ENCODE measurements at regions not wholly inside any gene's neighbourhood (a gene's known extent, or its start where the extent isn't known, plus 50 kb on each side); places are given as distances from the start of the nearest gene placed in this dataset.

DNA sequence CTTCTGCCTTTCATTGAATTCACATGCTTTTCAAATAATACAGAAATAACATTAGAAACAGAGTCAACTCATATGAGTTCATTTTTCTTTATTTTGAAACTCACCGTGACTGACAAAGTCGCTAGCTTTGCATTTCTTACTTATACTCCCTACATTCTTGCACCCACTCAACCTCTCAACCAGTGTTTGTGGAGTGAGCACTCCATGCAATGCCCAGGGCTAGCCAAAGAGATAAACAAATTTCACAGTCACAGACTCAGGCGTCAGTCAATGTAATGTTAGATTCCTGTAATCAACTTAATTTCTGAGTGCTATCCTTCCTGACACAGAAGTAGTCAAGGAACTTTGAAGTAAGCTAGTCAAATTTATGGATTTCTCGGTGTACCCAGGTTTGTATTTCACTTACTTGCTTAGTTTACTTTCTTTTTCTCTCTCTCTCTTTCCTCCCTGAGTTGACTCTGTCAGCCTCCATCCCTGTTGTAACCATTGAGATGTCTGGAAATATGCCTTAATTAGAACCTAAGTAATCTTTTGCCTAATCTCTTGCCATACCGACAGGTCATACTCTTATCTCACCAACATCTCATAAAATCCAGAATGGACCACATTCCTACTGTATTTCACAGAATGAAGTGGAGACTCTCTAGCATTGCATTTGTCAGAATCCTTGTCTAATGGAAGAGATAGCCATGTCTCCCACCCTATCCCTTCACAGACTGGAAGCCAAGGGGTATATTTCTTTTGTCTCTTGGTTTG, 413.0 kb downstream of the AEBP2 start:
- CTCF ChIA-PET, result no interaction called here
- H3K9me3 Mint-ChIP-seq (ENCODE audit: unreplicated experiment), result peaks cover 14% of the 10 kb centered on the region

DNA sequence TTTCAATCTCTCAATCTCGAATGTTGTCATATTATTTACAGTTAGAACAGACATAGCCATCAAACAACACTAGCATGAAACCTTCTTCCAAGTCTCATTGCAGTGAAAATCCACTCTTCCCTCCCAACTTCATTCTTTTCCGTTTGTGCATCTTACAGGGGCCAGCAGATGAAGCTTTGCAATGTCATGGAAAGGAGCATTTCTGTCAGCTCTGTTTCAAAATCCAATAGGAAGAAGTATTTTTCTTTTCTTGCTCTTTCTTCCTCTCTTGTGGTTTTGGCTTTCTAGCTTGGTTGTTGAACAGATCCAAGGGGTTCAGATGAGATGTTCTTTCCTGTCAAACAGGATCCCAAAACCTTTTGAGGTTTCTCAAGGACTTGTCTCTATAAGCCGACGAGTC, 416.6 kb downstream of the AEBP2 start:
- H3K9me3 Mint-ChIP-seq (ENCODE audit: unreplicated experiment), result no peaks in the 10 kb centered on the region
- no peaks in the 10 kb centered on the region for H3K4me1 Mint-ChIP-seq (ENCODE audit: low read depth, unreplicated experiment)
- no TSS peak for BruUV-seq (replicated peaks)
- no peaks in the 10 kb centered on the region for H3K9me3 ChIP-seq
- H3K27me3 Mint-ChIP-seq (ENCODE audit: insufficient read depth, unreplicated experiment), result peaks cover 2% of the 10 kb centered on the region
- no peak for DNase-seq
- intact Hi-C loops (cut with micrococcal nuclease; ENCODE audit: unreplicated experiment), result no loop called here
- H3K4me3 ChIP-seq (ENCODE audit: low read depth, low read length), result no peak overlapping the region
- ChIA-PET CTCF (no interaction called here), POLR2A (no interaction called here)
- H3K27ac Mint-ChIP-seq (ENCODE audit: unreplicated experiment), result no peak overlapping the region
- no peaks in the 10 kb centered on the region for H3K36me3 Mint-ChIP-seq (ENCODE audit: insufficient read depth, unreplicated experiment)
- no peaks in the 10 kb centered on the region for H3K36me3 ChIP-seq (ENCODE audit: control insufficient read depth, insufficient read depth, low read length)
- no peak overlapping the region for H3K4me3 Mint-ChIP-seq (ENCODE audit: unreplicated experiment)
- H3K4me1 ChIP-seq, result no peaks in the 10 kb centered on the region
- no peaks in the 10 kb centered on the region for H3K27me3 ChIP-seq (replicated peaks; ENCODE audit: control insufficient read depth, insufficient read depth, low read length)
- TF ChIP-seq, protein P1, sequence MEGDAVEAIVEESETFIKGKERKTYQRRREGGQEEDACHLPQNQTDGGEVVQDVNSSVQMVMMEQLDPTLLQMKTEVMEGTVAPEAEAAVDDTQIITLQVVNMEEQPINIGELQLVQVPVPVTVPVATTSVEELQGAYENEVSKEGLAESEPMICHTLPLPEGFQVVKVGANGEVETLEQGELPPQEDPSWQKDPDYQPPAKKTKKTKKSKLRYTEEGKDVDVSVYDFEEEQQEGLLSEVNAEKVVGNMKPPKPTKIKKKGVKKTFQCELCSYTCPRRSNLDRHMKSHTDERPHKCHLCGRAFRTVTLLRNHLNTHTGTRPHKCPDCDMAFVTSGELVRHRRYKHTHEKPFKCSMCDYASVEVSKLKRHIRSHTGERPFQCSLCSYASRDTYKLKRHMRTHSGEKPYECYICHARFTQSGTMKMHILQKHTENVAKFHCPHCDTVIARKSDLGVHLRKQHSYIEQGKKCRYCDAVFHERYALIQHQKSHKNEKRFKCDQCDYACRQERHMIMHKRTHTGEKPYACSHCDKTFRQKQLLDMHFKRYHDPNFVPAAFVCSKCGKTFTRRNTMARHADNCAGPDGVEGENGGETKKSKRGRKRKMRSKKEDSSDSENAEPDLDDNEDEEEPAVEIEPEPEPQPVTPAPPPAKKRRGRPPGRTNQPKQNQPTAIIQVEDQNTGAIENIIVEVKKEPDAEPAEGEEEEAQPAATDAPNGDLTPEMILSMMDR (IDR thresholded peaks at IDR 0.05; ENCODE audit: insufficient read depth in 1 of 2, low read depth in 1 of 2, low read length in 1 of 2, severe bottlenecking in 1 of 2, unreplicated experiment in 1 of 2), result no peak

More for the DNA sequence above, 413.0 kb downstream of the AEBP2 start:
- Mint-ChIP-seq H3K4me3 (ENCODE audit: unreplicated experiment) (no peak overlapping the region), H3K27ac (ENCODE audit: unreplicated experiment) (no peak overlapping the region), H3K4me1 (ENCODE audit: low read depth, unreplicated experiment) (no peaks in the 10 kb centered on the region), H3K36me3 (ENCODE audit: insufficient read depth, unreplicated experiment) (no peaks in the 10 kb centered on the region), H3K27me3 (ENCODE audit: insufficient read depth, unreplicated experiment) (peaks cover 2% of the 10 kb centered on the region)
- H3K36me3 ChIP-seq (ENCODE audit: control insufficient read depth, insufficient read depth, low read length), result no peaks in the 10 kb centered on the region
- H3K4me3 ChIP-seq (ENCODE audit: low read depth, low read length), result no peak overlapping the region
- POLR2A ChIA-PET, result no interaction called here
- DNase-seq, result no peak
- H3K27me3 ChIP-seq (replicated peaks; ENCODE audit: control insufficient read depth, insufficient read depth, low read length), result no peaks in the 10 kb centered on the region
- TF ChIP-seq, protein P1 (IDR thresholded peaks at IDR 0.05; ENCODE audit: insufficient read depth in 1 of 2, low read depth in 1 of 2, low read length in 1 of 2, severe bottlenecking in 1 of 2, unreplicated experiment in 1 of 2), result no peak
- no TSS peak for BruUV-seq (replicated peaks)
- no peaks in the 10 kb centered on the region for H3K4me1 ChIP-seq
- intact Hi-C loops (cut with micrococcal nuclease; ENCODE audit: unreplicated experiment), result no loop called here
- no peaks in the 10 kb centered on the region for H3K9me3 ChIP-seq

DNA sequence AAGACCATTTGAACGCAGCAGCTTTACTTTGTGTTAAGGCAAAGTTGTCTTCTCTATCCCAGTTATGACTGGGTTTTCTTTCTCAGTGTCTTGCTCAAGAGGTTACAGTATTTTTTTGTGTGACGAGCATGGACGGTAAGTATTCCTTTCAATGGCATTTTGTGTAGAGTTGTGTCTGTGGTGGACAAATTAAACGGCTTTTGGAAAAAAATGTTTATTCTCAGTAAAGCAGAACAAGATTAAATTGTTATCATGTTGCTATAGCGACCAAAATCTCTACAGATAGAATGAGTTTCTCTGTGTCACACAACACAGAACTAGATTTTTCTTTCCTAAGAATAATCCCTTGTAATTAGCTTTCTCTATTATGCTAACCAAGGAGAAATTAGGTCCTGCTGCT, 417.1 kb downstream of the AEBP2 start:
- TF ChIP-seq, protein P1 (IDR thresholded peaks at IDR 0.05; ENCODE audit: insufficient read depth in 1 of 2, low read depth in 1 of 2, low read length in 1 of 2, severe bottlenecking in 1 of 2, unreplicated experiment in 1 of 2), result no peak
- peaks cover 2% of the 10 kb centered on the region for H3K27me3 Mint-ChIP-seq (ENCODE audit: insufficient read depth, unreplicated experiment)
- no peaks in the 10 kb centered on the region for H3K4me1 Mint-ChIP-seq (ENCODE audit: low read depth, unreplicated experiment)
- no peaks in the 10 kb centered on the region for H3K36me3 ChIP-seq (ENCODE audit: control insufficient read depth, insufficient read depth, low read length)
- BruUV-seq (replicated peaks), result no TSS peak
- H3K27me3 ChIP-seq (replicated peaks; ENCODE audit: control insufficient read depth, insufficient read depth, low read length), result no peaks in the 10 kb centered on the region
- ChIA-PET CTCF (no interaction called here), POLR2A (no interaction called here)
- no peaks in the 10 kb centered on the region for H3K9me3 ChIP-seq
- H3K9me3 Mint-ChIP-seq (ENCODE audit: unreplicated experiment), result no peaks in the 10 kb centered on the region
- H3K36me3 Mint-ChIP-seq (ENCODE audit: insufficient read depth, unreplicated experiment), result no peaks in the 10 kb centered on the region
- H3K4me1 ChIP-seq, result no peaks in the 10 kb centered on the region
- intact Hi-C loops (cut with micrococcal nuclease; ENCODE audit: unreplicated experiment), result no loop called here
- H3K4me3 Mint-ChIP-seq (ENCODE audit: unreplicated experiment), result no peak overlapping the region
- H3K4me3 ChIP-seq (ENCODE audit: low read depth, low read length), result no peak overlapping the region
- no peak overlapping the region for H3K27ac Mint-ChIP-seq (ENCODE audit: unreplicated experiment)
- DNase-seq, result no peak
